ENCODE measurements at regions not wholly inside any gene's neighbourhood (a gene's known extent, or its start where the extent isn't known, plus 50 kb on each side); places are given as distances from the start of the nearest gene placed in this dataset.
"Not testable (repeated sequence)": the region's sequence is repeated elsewhere in the genome, so short reads cannot be mapped to it uniquely, and the experiment has no call there.

DNA sequence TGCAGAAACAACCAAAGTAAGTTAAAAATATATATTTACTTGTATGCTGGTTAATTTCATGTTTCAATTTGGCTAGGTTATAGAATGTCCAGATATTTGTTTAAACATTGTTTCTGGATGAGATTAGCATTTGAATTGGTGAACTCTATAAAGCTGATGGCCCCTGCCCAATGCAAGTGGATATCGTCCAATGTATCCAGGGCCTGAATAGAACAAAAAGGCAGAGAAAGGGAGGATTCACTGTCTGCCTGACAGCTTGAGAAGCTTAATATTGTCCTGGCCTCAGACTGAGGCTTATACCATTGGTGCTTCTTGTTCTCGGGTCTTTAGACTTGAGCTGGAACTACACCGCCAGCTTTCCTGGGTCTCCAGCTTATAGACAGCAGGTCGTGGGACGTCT lies 446.7 kb upstream of the ACTBL2 start:
- Histone ChIP-seq H3K4me1 (no peaks in the 10 kb centered on the region), H3K27me3 (ENCODE audit: low read depth) (no peaks in the 10 kb centered on the region), H3K27ac (no peak overlapping the region), H3K9me3 (no peaks in the 10 kb centered on the region), H3K36me3 (no peaks in the 10 kb centered on the region), H3K4me3 (no peak overlapping the region)
- TF ChIP-seq, protein P1, sequence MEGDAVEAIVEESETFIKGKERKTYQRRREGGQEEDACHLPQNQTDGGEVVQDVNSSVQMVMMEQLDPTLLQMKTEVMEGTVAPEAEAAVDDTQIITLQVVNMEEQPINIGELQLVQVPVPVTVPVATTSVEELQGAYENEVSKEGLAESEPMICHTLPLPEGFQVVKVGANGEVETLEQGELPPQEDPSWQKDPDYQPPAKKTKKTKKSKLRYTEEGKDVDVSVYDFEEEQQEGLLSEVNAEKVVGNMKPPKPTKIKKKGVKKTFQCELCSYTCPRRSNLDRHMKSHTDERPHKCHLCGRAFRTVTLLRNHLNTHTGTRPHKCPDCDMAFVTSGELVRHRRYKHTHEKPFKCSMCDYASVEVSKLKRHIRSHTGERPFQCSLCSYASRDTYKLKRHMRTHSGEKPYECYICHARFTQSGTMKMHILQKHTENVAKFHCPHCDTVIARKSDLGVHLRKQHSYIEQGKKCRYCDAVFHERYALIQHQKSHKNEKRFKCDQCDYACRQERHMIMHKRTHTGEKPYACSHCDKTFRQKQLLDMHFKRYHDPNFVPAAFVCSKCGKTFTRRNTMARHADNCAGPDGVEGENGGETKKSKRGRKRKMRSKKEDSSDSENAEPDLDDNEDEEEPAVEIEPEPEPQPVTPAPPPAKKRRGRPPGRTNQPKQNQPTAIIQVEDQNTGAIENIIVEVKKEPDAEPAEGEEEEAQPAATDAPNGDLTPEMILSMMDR (IDR thresholded peaks at IDR 0.05), result no peak
- ATAC-seq (no peak), DNase-seq (no peak)
- intact Hi-C loops (cut with DNase I), result no loop called here

DNA sequence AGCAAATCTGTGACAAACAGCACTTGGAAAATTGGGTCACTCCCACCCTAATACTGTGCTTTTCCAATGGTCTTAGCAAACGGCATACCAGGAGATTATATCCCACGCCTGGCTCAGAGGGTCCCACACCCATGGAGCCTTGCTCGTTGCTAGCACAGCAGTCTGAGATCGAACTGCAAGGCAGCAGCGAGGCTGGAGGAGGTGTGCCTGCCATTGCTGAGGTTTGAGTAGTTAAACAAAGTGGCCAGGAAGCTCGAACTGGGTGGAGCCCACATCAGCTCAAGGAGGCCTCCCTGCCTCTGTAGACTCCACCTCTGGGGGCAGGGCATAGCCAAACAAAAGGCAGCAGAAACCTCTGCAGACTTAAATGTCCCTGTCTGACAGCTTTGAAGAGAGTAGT lies 440.5 kb upstream of the ACTBL2 start:
- H3K4me3 ChIP-seq; intact Hi-C loops (cut with DNase I); H3K4me1 ChIP-seq; H3K27me3 ChIP-seq (ENCODE audit: low read depth); ATAC-seq; H3K36me3 ChIP-seq; H3K9me3 ChIP-seq; DNase-seq; H3K27ac ChIP-seq: not testable (repeated sequence)

DNA sequence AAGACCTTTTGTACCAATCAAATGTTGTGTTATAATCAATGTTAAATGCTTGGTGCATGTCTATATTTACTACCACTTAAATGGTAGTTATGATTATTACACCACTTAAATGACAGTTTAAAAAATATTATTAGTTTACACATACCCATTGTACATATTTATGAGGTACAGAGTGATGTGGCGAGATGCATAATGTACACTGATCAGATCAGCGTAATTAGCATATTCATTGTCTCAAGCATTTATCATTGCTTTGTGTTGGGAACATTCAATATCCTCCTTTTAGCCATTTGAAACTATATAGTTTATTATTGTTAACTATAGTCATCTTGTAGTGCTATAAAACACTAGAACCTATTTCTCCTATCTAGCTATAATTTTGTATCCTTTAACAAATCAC lies 434.4 kb upstream of the ACTBL2 start:
- DNase-seq (no peak), ATAC-seq (no peak)
- Histone ChIP-seq H3K36me3 (no peaks in the 10 kb centered on the region), H3K9me3 (no peaks in the 10 kb centered on the region), H3K4me3 (no peak overlapping the region), H3K27ac (no peak overlapping the region), H3K27me3 (ENCODE audit: low read depth) (no peaks in the 10 kb centered on the region), H3K4me1 (no peaks in the 10 kb centered on the region)
- intact Hi-C loops (cut with DNase I), result no loop called here
- TF ChIP-seq, protein P1 (IDR thresholded peaks at IDR 0.05), result no peak

DNA sequence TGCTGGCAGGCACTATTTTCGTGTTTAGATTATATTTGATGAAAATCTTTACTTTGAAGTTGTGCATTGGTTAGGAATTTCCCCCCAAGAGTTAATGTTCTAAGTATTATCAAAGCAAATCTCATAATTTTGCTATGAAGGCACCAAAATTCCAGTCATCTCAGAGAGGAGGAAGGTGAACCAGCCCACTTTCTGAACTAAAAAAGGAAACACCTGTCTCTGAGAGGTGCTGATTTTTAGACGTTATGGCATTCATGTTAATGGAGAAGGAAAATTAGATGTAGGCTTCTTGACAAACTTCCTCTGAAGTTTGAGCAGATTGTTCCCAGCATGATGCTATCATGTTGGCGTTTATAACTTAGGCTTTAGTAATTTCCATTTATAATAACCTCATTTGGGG lies 432.9 kb upstream of the ACTBL2 start:
- intact Hi-C loops (cut with DNase I), result no loop called here
- no peak for ATAC-seq
- no peaks in the 10 kb centered on the region for H3K9me3 ChIP-seq

DNA sequence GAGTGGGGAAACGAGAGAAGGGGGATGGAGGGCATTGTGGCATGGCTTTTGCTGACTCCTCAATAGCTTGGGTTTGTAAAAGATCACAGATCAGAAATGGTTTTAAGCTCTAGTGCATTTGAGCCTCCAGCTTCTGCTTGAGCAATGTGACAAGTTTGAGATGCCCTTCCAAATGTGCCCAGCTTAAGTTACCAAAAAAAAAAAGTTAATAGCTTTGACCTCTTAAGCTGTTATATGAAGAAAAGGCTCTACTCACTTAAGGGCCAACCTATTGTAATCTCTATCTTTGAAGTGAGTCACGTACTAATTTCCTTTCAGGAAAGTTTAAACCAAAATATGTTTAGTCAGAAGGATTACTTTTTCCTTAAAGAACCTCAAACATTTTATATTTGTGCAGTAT lies 428.8 kb upstream of the ACTBL2 start:
- no peaks in the 10 kb centered on the region for H3K36me3 ChIP-seq
- H3K27me3 ChIP-seq (ENCODE audit: low read depth), result no peaks in the 10 kb centered on the region
- no peaks in the 10 kb centered on the region for H3K4me1 ChIP-seq
- no peak overlapping the region for H3K27ac ChIP-seq
- ATAC-seq (no peak), DNase-seq (no peak)
- TF ChIP-seq, protein P1 (IDR thresholded peaks at IDR 0.05), result no peak
- intact Hi-C loops (cut with DNase I), result no loop called here
- H3K4me3 ChIP-seq, result no peak overlapping the region
- no peaks in the 10 kb centered on the region for H3K9me3 ChIP-seq

More for the DNA sequence above, 432.9 kb upstream of the ACTBL2 start:
- H3K4me3 ChIP-seq, result no peak overlapping the region
- no peaks in the 10 kb centered on the region for H3K4me1 ChIP-seq
- no peak for DNase-seq
- TF ChIP-seq, protein P1 (IDR thresholded peaks at IDR 0.05), result no peak
- H3K36me3 ChIP-seq, result no peaks in the 10 kb centered on the region
- H3K27ac ChIP-seq, result no peak overlapping the region
- H3K27me3 ChIP-seq (ENCODE audit: low read depth), result no peaks in the 10 kb centered on the region

DNA sequence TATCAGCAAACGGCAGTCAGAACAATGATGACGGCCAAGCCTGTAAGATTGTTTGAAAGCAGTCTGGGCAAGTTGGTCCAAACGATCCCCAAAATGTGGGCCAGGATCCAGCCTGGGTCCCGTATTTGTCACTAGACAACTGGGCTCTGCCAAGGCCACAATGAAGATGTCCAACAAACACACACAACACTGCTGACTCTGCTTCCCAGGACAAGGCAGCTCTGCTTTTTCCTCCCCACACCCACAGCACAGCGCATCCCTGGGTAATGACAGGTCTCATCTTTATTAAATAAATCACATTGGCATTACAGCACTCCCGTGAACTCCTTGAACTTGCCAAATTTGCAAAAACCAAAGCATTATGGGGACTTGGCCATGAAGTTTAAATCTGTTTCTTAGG lies 424.1 kb upstream of the ACTBL2 start:
- ATAC-seq (no peak), DNase-seq (no peak)
- Histone ChIP-seq H3K27ac (no peak overlapping the region), H3K9me3 (no peaks in the 10 kb centered on the region), H3K4me3 (no peak overlapping the region), H3K27me3 (ENCODE audit: low read depth) (no peaks in the 10 kb centered on the region), H3K4me1 (no peaks in the 10 kb centered on the region), H3K36me3 (no peaks in the 10 kb centered on the region)
- intact Hi-C loops (cut with DNase I), result no loop called here
- TF ChIP-seq, protein P1 (IDR thresholded peaks at IDR 0.05), result no peak

Data from lower lobe of right lung (tissue), 2 donors.